Tibial artery (tissue), 4 donors: ENCODE measurements at regions not wholly inside any gene's neighbourhood (a gene's known extent, or its start where the extent isn't known, plus 50 kb on each side); places are given as distances from the start of the nearest gene placed in this dataset.

Source experiments
- DNase-seq, 2 donors: peaks; one replicate each; pipeline ENCODE4 v3.0.0-alpha.2; 2019
- H3K27ac ChIP-seq, 2 donors: fragments of 200-600 bp; sonication (generic) in 1 of 2; 1 replicate in 1 of 2; 2 replicates in 1 of 2; pipeline ENCODE4 v1.5.1; 2018 to 2019; ENCODE audit warnings: mild to moderate bottlenecking in 1 of 2
- H3K27me3 ChIP-seq, 2 donors: fragments of 200-600 bp; sonication (generic) in 1 of 2; one replicate each; pipeline versions ENCODE4 v1.5.1 to v1.6.0; 2016 to 2019
- H3K36me3 ChIP-seq, 3 donors: fragments of 200-600 bp; sonication (generic) in 2 of 3; one replicate each; pipeline ENCODE4 v1.5.1; 2016 to 2019; ENCODE audit warnings: mild to moderate bottlenecking in 2 of 3
- H3K4me1 ChIP-seq, 4 donors: fragments of 200-600 bp; sonication (generic) in 2 of 4; 1 replicate in 3 of 4; 2 replicates in 1 of 4; pipeline ENCODE4 v1.5.1; 2016 to 2019
- H3K4me3 ChIP-seq, 2 donors: fragments of 200-600 bp; sonication (generic) in 1 of 2; 1 replicate in 1 of 2; 2 replicates in 1 of 2; pipeline ENCODE4 v1.5.1; 2018 to 2019; ENCODE audit warnings: mild to moderate bottlenecking in 2 of 2
- H3K9me3 ChIP-seq, 3 donors: fragments of 200-600 bp; sonication (generic) in 1 of 3; one replicate each; pipeline ENCODE4 v1.5.1; 2016 to 2019
- intact Hi-C: fragments of 100-400 bp; cut with DNase I; formaldehyde crosslinking; loops from one replicate; pipeline ENCODE4 v1.15.0; 2023; ENCODE audit warnings: low total_unique reads
- TF ChIP-seq, protein P1 (sequence below), 2 experiments: fragments of 200-600 bp in 1 of 2; fragments of 450-650 bp in 1 of 2; IDR thresholded peaks; one replicate each; pipeline ENCODE4 v1.5.1; 2017 to 2019; ENCODE audit warnings: antibody characterized with exemption in 2 of 2, mild to moderate bottlenecking in 1 of 2, moderate library complexity in 1 of 2

DNA sequence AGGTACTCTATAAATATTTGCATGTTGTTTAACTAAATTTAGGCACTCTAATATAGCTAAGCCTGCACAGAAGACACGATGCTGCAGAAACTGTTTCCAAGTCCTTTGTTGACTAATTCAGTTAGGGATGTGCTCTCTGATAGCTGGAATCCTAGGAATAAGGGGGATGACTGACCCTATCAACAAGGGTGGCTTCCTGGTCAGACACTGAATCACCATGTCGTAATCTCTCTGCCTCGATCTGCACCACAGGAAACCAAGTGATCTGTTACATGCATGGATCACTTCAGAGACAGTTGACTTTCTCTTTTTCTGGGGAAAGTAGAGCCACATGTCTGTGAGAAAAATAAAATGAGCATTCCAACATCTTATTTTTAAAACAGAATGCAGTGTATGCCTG lies 169.1 kb downstream of the GUCY2F start:
- TF ChIP-seq, protein P1, sequence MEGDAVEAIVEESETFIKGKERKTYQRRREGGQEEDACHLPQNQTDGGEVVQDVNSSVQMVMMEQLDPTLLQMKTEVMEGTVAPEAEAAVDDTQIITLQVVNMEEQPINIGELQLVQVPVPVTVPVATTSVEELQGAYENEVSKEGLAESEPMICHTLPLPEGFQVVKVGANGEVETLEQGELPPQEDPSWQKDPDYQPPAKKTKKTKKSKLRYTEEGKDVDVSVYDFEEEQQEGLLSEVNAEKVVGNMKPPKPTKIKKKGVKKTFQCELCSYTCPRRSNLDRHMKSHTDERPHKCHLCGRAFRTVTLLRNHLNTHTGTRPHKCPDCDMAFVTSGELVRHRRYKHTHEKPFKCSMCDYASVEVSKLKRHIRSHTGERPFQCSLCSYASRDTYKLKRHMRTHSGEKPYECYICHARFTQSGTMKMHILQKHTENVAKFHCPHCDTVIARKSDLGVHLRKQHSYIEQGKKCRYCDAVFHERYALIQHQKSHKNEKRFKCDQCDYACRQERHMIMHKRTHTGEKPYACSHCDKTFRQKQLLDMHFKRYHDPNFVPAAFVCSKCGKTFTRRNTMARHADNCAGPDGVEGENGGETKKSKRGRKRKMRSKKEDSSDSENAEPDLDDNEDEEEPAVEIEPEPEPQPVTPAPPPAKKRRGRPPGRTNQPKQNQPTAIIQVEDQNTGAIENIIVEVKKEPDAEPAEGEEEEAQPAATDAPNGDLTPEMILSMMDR (IDR thresholded peaks at IDR 0.05), result no peak
- H3K36me3 ChIP-seq, result no peaks in the 10 kb centered on the region
- H3K27me3 ChIP-seq, result no peaks in the 10 kb centered on the region
- no peak overlapping the region for H3K27ac ChIP-seq
- intact Hi-C loops, result no loop called here
- no peaks in the 10 kb centered on the region for H3K9me3 ChIP-seq
- H3K4me3 ChIP-seq, result no peak overlapping the region
- no peaks in the 10 kb centered on the region for H3K4me1 ChIP-seq
- DNase-seq, result no peak

DNA sequence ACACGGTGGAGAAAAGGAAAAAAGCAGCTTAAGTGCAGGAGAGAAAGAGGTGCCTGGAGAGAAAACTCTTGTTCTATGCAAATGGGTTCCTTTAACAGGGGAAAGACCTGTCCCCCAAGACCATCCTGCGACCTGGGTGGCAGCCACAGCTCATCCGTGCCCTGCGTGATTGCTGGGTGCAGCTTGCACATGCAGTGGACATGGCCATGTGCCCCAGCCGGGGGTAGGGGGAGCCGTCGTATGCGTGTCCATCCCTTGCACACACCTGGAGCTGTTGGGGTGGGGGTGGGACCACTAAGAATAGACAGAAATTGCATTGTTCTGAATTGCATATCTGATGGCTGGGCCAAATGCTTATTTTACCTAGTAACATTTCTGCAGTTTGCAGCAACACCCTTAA lies 171.9 kb downstream of the GUCY2F start:
- DNase-seq, result no peak
- H3K4me1 ChIP-seq, result no peaks in the 10 kb centered on the region
- TF ChIP-seq, protein P1 (IDR thresholded peaks at IDR 0.05), result no peak
- H3K36me3 ChIP-seq, result no peaks in the 10 kb centered on the region
- no peak overlapping the region for H3K27ac ChIP-seq
- intact Hi-C loops, result no loop called here
- H3K4me3 ChIP-seq, result no peak overlapping the region
- no peaks in the 10 kb centered on the region for H3K27me3 ChIP-seq
- no peaks in the 10 kb centered on the region for H3K9me3 ChIP-seq

DNA sequence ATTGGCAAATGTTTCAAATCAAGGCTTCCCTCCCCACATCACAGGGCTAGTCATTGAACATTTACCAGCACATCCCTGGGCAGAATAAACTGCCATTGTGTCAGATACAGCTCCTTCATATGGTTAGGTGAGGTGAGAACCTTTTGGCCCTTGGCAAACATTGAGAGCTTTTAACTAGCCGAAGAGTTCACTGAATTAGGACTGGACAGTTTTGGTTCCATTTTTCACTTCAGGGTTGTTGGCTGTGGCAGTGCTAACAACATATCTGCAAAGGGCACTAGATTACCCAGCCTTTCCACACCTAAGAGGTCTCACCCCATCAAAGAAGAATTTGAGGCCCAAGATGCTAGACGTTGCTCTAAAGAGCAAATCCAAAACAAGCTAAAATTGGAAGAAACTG lies 180.7 kb downstream of the GUCY2F start:
- Histone ChIP-seq H3K27me3 (no peaks in the 10 kb centered on the region), H3K4me1 (no peaks in the 10 kb centered on the region), H3K36me3 (no peaks in the 10 kb centered on the region), H3K4me3 (no peak overlapping the region), H3K27ac (no peak overlapping the region), H3K9me3 (no peaks in the 10 kb centered on the region)
- no peak for DNase-seq
- intact Hi-C loops, result no loop called here
- TF ChIP-seq, protein P1 (IDR thresholded peaks at IDR 0.05), result no peak

DNA sequence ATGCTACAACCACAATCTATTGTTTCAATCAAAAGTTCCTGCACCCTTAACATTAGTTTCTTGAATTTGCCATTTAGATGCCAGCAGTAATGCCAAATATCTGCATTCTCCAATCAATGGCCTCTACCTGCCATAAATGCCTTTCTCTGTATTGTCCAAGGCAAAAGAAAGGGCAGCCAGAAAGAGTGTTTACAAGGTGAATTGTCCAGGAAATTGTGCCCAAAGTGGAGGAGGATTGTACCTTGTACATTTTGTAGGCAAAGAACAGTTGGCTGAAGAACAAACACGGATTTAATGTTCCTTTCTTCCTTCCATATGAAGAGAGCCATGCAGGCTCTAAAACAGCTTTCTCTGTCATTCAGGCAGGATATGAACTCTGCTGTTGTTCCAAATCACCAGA lies 181.5 kb downstream of the GUCY2F start:
- TF ChIP-seq, protein P1 (IDR thresholded peaks at IDR 0.05), result no peak
- H3K4me3 ChIP-seq, result no peak overlapping the region
- DNase-seq, result no peak
- no peaks in the 10 kb centered on the region for H3K27me3 ChIP-seq
- intact Hi-C loops, result no loop called here
- no peaks in the 10 kb centered on the region for H3K36me3 ChIP-seq
- H3K9me3 ChIP-seq, result no peaks in the 10 kb centered on the region
- no peaks in the 10 kb centered on the region for H3K4me1 ChIP-seq
- no peak overlapping the region for H3K27ac ChIP-seq

DNA sequence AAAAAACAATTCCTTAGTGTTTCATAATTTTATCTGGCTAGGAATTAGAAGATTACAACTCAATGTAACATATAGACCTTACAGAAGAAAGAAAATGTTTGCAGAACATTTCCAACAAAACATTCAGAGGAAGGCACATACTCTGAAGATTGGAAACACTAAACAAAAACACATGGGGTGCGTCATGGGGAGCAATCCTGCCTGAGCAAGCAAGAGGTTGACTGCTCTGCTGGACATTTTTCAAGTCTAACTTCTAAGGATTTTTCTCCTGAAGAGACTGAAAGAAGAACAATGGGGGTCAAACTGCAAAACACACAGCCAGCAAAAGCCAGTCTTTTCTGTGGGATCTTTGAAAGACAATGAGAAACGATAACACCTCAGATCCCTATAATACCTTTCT lies 182.8 kb downstream of the GUCY2F start:
- DNase-seq, result no peak

More for the DNA sequence above, 182.8 kb downstream of the GUCY2F start:
- TF ChIP-seq, protein P1 (IDR thresholded peaks at IDR 0.05), result no peak
- Histone ChIP-seq H3K27ac (no peak overlapping the region), H3K4me1 (no peaks in the 10 kb centered on the region), H3K36me3 (no peaks in the 10 kb centered on the region), H3K4me3 (no peak overlapping the region), H3K27me3 (no peaks in the 10 kb centered on the region), H3K9me3 (no peaks in the 10 kb centered on the region)
- intact Hi-C loops, result no loop called here
